Thoracic aorta (tissue), 2 donors: ENCODE measurements at regions not wholly inside any gene's neighbourhood (a gene's known extent, or its start where the extent isn't known, plus 50 kb on each side); places are given as distances from the start of the nearest gene placed in this dataset.

Source experiments
- ATAC-seq: fragments of 150-250 bp; one replicate; pipeline ENCODE4 v1.8.0; 2017; ENCODE audit warnings: low read depth; ENCODE audit not compliant: insufficient number of reproducible peaks, low FRiP score
- DNase-seq: peaks from one replicate; pipeline ENCODE4 v3.0.0-alpha.2; 2020; ENCODE audit warnings: low spot score
- H3K27ac ChIP-seq, 2 donors: fragments of 200-600 bp; sonication (generic); 1 replicate in 1 of 2; 2 replicates in 1 of 2; pipeline ENCODE4 v1.5.1; 2016; ENCODE audit warnings: mild to moderate bottlenecking in 2 of 2, moderate library complexity in 2 of 2
- H3K27me3 ChIP-seq: fragments of 200-600 bp; sonication (generic); replicated peaks from 2 replicates; pipeline ENCODE4 v1.6.0; 2016; ENCODE audit warnings: mild to moderate bottlenecking; ENCODE audit not compliant: insufficient read depth
- H3K36me3 ChIP-seq: fragments of 200-600 bp; sonication (generic); one replicate; pipeline ENCODE4 v1.5.1; 2016
- H3K4me1 ChIP-seq, 2 donors: fragments of 200-600 bp; sonication (generic); 1 replicate in 1 of 2; 2 replicates in 1 of 2; pipeline versions ENCODE4 v1.5.1 to v1.6.0; 2016; ENCODE audit warnings: low read depth in 2 of 2, mild to moderate bottlenecking in 1 of 2; ENCODE audit not compliant: control insufficient read depth in 1 of 2
- H3K4me3 ChIP-seq: fragments of 200-600 bp; sonication (generic); 2 replicates; pipeline ENCODE4 v1.5.1; 2016; ENCODE audit warnings: mild to moderate bottlenecking
- H3K9me3 ChIP-seq: fragments of 200-600 bp; sonication (generic); 2 replicates; pipeline ENCODE4 v1.5.1; 2016
- CTCF ChIP-seq: fragments of 200-600 bp; sonication (generic); IDR thresholded peaks from one replicate; pipeline ENCODE4 v1.5.1; 2019; ENCODE audit warnings: antibody characterized with exemption

GRCh38 chr17:36721560-36722120 is 120.3 kb downstream of the MRM1 start:
- no peaks in the 10 kb centered on the region for H3K36me3 ChIP-seq
- TF ChIP-seq CTCF, result no peak
- no peak for ATAC-seq
- no peak for DNase-seq
- H3K27ac ChIP-seq, result no peak overlapping the region
- no peaks in the 10 kb centered on the region for H3K27me3 ChIP-seq
- H3K4me1 ChIP-seq, result peaks cover 3 to 7% of the 10 kb centered on the region in 2 donors
- peak overlapping the region; percentile 73 for H3K4me3 ChIP-seq
- no peaks in the 10 kb centered on the region for H3K9me3 ChIP-seq

- peak overlapping the region; percentile 73 for H3K4me3 ChIP-seq
- H3K27me3 ChIP-seq, result no peaks in the 10 kb centered on the region
- DNase-seq (no peak), ATAC-seq (no peak)
- H3K4me1 ChIP-seq, result peaks cover 3 to 7% of the 10 kb centered on the region in 2 donors
- no peaks in the 10 kb centered on the region for H3K9me3 ChIP-seq
- no peak overlapping the region for H3K27ac ChIP-seq
- TF ChIP-seq CTCF, result no peak
- no peaks in the 10 kb centered on the region for H3K36me3 ChIP-seq
Measured at GRCh38 chr17:36722121-36722902, 120.9 kb downstream of the MRM1 start.

- TF ChIP-seq CTCF, result no peak
- DNase-seq (no peak), ATAC-seq (no peak)
- H3K27ac ChIP-seq, result no peak overlapping the region
- no peaks in the 10 kb centered on the region for H3K9me3 ChIP-seq
- no peaks in the 10 kb centered on the region for H3K27me3 ChIP-seq
- H3K36me3 ChIP-seq, result no peaks in the 10 kb centered on the region
- H3K4me3 ChIP-seq, result no peak overlapping the region
- H3K4me1 ChIP-seq, result peaks cover 3 to 7% of the 10 kb centered on the region in 2 donors
Measured at GRCh38 chr17:36722903-36723263, 121.5 kb downstream of the MRM1 start.

DNA sequence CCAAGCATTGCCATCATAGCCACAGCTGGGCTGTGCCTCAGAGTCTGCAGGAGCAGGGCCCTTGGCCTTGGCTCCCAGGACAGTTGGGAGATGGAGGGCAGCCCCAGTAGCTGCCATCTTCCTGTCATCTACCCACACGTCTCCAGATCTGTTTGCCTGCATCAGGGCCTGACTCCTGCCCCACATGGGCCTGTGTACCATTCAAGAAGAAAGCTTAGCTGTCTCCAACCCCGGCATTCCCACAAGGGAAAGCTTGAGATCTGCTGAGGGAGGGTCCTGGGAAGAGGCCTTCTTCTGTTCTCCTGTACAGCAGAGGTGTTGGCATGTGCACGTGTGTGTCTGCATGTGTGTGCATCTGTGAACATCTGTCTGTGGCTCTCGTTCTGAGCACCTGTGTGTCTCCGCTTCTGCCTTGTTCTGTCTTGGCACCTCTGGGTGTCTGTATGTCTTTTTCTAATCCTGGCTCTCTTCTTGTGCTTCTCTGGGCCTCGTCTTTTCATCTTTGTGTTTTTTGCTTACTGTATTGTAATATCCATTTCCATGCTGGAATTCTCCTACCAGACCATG is 122.2 kb downstream of the MRM1 start:
- Histone ChIP-seq H3K27ac (no peak overlapping the region), H3K36me3 (no peaks in the 10 kb centered on the region), H3K4me3 (no peak overlapping the region), H3K4me1 (peaks cover 3 to 7% of the 10 kb centered on the region in 2 donors), H3K9me3 (no peaks in the 10 kb centered on the region), H3K27me3 (no peaks in the 10 kb centered on the region)
- no peak for DNase-seq
- ATAC-seq, result no peak
- no peak for TF ChIP-seq CTCF

GRCh38 chr17:36726199-36726598 is 124.8 kb downstream of the MRM1 start:
- Histone ChIP-seq H3K9me3 (no peaks in the 10 kb centered on the region), H3K4me3 (no peak overlapping the region), H3K27me3 (no peaks in the 10 kb centered on the region), H3K4me1 (peaks cover 3 to 7% of the 10 kb centered on the region in 2 donors), H3K36me3 (no peaks in the 10 kb centered on the region), H3K27ac (no peak overlapping the region)
- TF ChIP-seq CTCF, result no peak
- no peak for ATAC-seq
- no peak for DNase-seq
